Stimulated activated CD4-positive, alpha-beta T cell treated with anti-CD3 and anti-CD28 coated beads, Interleukin-4, amount 100 ng/mL, for 1 hour (primary cell): ENCODE measurements at regions not wholly inside any gene's neighbourhood (a gene's known extent, or its start where the extent isn't known, plus 50 kb on each side); places are given as distances from the start of the nearest gene placed in this dataset.

Source experiments
- DNase-seq: peaks from one replicate; pipeline ENCODE4 v3.0.0-alpha.2; 2020

DNA sequence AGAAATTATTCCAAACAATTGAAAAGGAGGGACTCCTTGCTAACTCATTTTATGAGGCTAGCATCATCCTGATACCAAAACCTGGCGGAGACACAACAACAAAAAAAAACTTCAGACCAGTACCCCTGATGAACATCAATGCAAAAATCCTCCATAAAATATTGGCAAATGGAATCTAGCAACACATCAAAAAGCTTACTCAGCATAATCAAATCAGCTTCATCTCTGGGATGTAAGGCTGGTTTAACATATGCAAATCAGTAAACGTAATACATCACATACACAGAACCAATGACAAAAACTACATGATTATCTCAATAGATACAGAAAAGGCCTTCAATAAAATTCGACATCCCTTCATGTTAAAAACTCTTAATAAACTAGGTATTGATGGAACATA, 440.1 kb downstream of the NUF2 start:
- no peak for DNase-seq

DNA sequence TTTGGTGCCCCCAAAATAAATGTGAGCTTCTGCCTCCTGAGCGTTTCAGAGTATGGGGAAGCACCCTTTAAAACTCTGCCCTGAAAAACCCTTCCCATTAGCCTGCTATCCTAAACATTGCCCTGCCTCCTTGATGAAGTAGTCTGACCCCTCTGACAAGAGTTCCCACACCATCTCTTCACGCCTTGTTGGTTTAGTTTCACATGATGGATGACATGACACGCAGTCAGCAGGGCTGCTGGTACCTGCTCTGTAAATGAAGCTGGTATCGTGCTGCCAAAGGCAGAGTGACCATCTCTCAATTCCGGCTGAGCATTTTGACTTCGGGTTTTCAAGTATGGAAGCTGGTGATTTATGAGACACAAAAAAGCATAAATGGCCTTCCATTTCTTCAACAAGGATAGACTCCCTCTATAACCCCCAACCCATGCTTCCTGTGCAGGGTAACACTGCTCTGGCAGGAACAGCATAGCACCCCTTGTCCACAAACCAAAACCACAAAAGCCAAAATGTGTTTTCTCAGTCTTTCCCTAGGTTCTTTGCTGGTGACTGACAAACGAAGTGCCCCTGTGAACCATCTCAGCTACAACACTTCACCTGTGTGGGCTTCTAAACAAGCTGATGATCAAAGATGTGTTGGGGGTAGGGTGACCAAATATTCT, 444.6 kb downstream of the NUF2 start:
- DNase-seq = no peak

DNA sequence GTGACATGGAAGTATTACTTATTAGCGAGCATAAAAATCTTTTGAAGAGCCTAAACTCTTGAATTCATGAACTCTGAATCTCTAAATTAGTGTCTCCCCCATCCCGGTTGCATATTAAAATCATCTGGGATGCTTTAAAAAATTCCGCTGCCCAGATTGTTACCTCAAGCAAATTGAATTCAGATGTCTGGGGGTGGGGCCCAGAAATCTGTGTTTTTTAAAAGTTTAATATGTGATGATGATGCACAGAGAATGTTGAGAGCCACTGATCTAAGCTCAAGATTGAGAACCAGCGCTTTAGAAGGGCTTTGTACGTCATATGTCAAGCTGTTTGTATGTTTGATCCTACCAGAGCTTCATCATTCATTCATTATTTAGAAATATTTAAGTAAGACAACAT, 446.8 kb downstream of the NUF2 start:
- no peak for DNase-seq

DNA sequence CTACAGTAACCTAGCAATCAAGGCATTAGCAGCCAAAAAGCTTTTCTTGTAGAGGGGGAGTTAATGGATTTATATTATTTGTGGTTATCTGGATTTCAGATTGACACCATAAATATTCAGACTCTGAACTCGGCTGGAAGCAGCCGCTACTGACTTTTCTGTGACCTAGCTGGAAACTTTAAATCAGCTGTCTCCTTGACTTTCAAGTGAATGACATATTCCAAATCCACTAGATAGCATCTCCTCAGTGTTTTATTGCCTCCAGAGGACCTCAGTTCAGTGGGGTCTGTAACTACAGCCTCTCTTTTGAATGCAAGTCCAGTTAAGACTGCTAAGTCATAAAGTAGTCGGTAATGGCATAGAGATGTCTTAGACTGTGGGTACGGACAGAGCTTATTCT, 448.5 kb downstream of the NUF2 start:
- no peak for DNase-seq

DNA sequence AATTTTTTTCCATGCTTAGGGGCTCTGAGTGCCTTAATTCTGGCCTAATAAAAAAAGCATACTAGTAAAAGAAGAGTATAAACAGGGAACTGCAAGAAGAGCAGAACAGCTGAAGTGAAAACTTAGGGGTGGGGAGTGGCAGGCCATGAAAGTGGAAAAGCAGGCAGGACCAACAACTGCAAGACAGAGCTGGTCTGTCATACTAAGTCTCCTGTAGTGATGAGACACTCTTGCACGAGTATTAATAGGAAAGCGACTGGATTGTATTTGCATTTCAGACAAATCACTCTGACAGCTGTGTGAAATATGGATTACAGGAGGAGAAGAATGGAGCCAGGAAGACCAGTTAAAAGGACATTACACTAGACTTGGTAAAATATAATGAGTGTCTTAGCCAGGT, 449.9 kb downstream of the NUF2 start:
- DNase-seq = no peak

DNA sequence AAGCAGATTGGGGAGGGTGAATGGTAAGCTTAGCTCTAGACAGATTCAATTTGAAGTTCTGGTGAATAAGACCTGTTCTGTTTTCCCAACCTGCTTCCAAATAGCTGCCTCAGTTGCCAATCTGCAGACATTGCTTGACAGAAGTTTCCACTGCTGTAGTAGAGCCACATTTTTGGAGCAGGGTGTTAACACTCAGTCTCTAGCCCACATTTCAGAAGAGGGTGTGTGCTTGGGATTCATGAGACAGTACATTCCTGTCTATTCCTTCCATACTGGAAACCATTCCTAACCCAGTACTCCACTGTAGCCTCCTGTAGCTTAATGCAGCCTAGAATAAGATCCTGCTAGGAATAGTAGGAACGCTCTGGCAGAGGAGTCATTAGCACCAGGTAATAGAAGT, 450.5 kb downstream of the NUF2 start:
- no peak for DNase-seq

DNA sequence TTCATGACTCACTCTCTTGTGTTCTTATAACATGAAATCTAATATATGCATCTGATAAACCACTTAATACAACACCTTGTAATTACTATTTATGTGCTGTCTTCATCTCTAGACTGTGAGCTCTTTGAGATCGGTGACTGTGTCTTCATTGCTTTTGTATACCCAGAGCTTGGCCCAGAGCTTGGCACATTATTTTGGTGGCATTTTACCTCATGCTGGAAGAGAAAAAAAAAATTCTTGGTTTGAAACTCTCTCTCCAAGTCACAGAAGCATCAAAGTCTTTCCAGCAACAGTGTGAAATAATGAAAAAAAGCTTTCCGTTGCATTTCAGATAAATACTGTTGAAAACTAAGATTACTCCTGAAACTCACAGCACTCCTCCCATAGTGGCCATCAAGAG, 451.6 kb downstream of the NUF2 start:
- DNase-seq = no peak

DNA sequence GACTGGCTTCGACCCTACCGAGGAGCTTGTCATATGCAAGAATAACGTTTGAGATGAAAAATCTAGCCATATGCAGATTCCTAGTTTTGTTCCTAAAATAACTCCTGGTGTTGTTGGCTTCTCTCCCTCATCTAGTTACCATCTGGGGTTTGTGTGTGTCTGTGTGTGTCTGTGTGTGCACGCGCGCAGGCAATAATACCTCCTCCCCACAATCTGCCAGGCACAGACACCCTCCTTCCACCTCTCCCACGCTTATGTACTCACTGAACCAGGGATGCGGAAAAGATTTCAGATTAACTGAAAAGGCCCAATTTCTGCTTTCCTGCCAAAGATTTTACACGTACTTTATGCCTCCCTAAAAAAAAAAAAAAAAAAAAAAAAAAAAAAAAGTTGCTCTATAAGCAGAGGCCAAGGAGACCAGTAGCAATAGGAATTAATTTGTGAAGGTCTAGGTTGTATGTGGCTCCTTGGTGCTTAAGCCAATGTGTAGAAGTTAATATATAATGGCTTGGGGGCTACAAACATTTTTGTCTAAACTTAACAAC, 452.7 kb downstream of the NUF2 start:
- DNase-seq = no peak

DNA sequence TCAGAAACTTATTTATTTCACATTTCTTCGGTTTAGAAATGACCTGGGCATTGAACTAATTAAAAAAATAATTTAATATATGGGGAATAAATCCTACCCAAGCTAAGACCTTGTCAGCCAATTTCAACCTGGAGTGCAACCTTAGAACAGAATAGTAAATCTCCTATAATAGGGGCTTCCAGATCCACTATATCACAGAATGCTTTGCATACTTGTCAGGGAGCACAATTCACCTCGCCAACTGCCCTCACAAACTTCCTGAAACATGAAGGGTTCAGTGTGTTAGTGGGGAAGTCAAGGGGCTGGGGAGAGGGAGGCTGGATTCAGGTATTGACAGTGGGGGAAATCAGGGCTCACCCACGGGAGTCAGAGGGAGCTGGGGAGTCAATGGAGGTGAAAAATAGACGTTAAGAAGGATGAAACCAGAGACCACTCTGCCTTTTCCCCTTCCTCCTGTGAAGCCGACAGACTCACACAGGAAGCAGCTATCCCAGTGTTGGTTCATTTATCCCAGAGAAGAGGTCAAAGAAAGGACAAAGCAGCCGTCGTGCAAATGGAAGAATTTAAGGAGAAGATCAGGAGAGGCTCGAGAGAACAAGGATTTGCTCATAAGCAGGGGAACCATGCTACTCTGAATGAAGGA, 453.3 kb downstream of the NUF2 start:
- DNase-seq = no peak

DNA sequence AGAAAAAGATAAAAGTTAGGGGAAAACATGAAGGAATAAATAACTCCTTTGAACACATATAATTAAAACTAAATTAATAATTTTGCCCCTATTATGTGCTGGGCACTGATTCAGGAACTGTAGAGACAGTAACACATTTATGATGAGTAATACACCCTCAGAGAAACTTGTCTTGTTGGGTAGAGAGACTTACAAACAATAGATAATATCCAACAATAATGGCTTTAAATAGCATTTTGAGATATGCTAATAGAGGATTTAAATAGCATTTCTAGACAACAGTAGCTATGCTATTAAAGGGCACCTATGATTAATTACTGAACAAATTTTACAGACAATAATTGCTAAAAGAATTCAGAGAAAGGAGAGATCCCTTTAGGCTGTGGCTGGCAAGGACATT, 455.5 kb downstream of the NUF2 start:
- DNase-seq = no peak

DNA sequence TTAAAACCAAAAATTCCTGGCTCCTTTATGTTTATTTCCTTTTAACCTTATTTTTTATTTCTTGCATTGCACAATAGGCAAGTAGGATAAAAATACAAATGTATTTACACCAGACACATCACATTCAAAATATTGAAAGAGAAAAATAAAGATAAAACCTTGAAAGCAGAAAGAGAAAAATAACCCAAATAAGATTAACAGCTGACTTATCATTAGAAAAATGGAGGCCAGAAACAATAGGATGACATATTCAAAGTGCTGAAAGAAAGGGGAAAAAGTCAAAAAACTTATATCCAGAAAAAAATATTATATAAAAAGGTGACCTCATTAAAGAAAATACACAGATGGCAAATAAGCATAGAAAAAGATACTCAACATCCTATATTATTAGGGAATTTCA, 459.4 kb downstream of the NUF2 start:
- no peak for DNase-seq

DNA sequence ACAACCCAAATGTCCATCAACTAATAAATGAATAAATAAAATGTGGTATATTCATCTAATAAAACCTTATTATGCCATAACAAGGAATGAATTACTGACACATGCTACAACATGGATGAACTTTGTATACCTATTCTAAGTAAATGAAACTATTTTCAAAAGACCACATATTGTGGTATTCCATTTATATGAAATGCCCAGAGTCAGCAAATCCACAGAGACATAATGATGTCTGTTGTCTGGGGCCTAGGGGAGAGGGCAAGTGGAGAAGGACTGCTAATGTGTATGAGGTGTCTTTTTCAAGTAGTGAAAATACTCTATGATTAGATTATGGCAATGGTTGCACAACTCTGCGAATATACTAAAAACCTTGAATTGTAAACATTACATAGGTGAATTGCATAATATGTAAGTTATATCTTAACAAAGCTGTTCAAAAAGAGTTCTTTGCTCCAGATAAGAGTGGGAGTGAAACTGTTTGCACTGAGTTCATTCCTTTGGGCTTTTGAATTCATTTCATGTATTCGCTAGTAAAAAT, 464.2 kb downstream of the NUF2 start:
- no peak for DNase-seq

DNA sequence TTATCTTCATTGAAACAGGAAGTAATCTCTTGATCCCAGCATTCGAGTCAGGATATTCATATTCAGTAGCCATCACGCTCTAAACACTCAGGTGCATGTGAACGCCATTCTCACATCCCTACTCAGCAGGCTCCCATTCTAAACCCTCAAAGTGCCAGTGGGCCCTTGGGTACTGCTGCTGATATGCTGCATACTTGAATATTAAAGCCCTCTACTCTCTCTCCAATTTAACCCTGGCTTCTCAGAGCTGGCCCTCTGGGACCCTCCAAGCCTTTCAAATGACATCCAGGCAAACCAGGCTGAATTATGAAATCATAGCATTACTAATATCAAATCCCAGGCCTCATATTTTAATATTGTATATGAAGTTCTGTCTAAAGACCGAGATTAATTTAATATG, 468.2 kb downstream of the NUF2 start:
- no peak for DNase-seq

DNA sequence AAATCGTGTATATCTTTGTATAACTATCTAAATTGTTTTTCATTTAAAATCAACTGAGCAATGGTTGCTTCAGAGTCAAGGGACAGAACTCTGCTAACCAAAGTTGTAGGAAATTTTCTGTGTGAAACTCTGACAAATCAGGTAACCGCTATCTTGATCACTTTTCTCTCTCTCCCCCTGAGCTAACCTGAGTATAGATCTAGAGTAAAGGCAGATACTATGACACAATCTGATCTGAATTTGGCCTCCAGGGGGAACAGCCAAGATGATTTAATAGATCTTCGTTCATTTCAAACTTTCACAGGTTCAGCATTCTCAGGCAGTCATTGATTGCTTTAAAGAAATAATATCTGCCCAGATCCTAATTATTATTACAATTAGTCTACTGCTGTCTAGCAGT, 472.8 kb downstream of the NUF2 start:
- DNase-seq = no peak

DNA sequence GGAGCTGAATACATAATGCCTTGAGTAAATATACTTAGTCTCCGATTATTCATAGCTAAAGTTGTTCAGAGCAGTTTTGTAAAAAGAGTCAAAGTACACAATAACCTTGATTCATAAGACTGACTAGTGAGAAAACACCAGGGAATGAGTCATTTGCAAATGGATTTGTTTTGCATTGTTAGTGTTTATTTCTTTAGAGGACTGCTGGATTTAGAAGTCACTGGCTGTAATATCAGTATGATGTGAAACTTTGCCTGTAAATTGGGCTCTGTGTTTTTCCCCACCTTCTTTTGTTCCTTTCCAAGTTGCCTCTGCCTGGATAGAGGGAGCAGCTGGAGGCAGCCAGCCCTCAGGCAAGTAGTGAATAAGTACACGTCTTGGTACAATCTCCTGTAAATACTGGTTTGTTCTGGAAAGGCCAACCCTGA, 474.7 kb downstream of the NUF2 start:
- no peak for DNase-seq

DNA sequence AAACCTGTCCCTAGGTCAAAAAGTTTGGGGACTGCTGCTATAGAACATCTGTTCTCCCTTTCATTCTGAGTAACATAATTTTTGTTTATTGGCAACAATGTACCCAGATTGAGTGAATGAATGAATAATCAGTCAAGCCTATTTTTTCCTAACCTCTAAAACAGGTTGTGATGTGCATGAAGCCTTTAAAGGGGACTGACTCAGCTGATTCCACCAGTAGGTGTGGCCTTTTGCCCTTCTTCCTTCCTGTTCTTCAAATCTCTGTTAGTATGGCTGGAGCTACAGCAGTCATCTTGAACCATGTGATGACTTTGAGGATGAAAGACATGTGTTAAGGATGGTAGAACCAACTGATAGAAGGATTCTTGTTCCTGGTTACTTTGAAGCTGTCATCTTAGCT, 476.1 kb downstream of the NUF2 start:
- DNase-seq = no peak

DNA sequence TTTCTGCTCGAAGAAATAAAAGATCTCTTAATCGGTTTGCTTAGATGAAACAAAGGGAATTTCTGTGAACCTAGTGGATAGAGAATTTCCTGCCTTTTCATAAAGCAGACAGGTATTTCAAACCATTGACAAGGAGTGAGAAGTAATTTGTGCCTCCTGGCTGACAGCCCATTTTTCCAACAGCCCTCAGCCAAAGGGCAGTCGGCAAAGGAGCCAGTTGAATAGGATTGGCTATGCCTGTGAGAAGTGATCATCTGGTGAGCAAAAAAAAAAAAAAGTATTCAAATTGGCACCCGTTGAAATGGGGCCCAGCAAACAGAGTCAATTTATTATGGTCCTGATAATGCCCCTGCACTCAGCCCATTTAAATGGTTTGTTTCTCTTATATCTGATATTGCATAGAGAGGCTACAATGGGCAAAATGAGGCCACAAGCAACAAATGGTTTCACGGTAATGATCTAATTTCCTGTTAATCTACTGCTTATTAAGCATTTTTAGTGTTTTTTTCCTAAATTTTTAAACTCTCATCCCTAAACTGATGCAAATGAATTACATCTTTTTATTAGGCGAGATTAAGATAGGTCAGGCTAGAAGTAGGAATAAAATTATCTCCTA, 477.5 kb downstream of the NUF2 start:
- no peak for DNase-seq

DNA sequence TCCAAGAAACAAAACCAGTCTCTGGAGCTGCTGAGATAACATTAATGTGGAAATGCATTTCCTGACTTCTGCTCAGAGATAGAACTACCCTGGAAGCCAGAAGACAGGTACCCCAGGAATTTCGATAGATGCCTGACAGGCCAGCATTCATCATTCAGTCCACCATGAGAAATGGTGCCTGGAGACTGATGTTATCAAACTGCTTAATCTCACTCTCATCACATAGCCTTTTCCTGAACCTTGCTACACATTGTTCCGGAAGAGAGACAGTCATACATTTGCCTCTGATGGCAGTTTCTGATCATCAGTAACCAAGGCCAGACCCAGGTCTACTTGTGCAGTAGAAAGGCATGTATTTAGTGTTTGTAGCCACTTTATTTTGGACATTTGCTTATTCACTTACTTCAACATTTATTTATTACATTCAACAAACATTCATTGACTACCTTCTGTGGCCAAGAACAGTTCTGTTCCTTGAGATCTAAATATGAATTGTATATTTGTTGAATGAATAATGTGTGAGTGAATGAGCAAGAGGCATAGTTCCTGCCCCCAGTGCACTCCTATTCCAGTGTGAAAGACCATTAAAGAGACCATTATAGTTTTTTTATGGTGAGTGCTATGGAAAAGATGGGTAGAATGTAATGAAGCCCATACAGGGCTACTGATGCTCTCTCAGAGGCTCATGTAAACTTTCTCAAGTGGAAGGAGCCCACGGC, 485.7 kb downstream of the NUF2 start:
- DNase-seq = no peak

DNA sequence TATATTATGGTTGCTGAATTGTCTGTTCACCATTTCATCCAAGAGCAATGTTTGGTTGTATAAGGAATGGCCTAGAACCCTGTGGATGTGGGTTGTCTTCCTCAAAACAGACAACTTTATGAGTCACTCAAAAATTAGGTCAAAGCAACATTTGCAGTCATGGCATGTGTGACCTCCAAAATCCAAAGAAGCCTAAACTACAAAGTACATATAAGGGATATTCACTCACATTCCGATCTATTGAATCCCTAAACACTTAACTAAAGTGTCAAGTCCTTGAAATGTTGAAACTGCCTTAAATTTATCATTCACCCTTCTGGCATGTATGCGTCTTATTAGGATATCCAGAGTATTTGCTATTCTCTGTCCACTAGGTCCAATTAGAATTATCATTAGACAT, 491.5 kb downstream of the NUF2 start:
- no peak for DNase-seq

DNA sequence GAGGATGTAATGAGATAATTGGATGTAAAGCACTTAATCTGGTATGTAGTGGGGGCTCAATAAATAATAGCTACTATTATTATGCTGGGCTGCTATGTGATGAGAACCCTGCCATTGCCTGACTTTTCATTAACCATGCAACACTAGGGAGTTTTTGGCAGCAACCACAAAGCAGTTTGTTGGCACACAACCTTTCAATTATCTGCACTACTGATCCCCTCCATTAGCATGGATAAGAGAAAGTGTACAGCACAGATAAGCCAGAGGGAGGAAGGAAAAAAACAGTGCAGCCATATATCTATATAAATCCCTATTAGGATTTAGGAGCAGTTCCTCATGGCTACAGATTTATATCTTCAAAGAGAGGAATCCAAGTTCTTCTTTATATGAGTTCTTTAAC, 498.5 kb downstream of the NUF2 start:
- no peak for DNase-seq

DNA sequence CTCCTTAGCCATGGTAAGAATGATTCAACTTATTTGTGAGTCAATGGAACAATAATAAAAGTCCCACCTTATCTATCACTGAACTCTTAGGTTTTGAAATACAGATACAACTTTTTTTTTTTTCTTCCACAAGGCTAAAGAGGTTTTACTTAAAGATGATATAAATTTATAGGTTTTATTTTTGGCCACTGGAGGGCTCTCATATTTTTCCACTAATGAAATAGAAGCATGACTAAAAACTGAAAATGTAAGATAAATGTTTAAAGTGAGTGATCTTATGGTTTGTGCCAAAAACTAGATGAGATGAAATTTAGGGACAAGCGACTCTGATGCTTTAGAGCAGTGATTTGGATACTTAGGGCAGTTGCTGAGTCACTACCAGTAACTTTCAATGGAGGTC, 499.0 kb downstream of the NUF2 start:
- DNase-seq = no peak

DNA sequence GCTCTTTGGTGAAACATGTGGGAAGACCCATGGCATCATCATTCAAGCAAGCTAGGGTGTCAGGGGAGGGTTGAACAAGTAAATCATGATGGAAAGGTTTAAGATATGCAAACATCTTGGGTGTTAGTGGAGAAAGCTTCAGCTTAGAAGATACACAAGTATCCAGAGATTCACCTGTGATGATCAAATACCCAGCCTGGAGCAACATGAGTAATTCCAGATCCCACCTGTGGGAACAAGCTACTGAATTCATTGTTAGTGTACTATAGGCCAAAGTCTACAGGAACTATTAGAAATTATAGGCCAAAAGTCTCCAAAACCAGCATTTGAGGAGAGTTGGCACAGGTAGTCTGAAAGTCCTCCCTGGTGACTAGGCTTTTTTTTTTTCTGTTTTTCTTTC, 499.9 kb downstream of the NUF2 start:
- no peak for DNase-seq

DNA sequence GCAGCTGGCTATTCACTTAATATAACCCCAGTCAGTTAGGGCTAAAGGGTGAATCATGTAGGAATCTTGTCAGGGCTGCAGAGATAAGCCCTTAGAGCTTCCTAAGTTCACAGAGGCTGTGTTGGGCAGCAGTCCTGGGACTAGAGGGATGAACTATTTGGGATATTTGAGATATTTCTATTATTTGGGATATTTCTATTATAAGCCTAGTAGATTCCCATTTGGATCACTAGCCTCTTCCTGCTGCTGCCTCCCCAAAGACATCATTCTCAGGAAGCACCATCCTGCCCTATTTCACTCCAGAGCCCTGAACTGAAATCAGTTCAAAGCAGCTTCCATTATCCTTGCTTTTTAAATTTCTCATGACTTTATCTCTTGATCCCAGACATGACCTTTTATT, 501.3 kb downstream of the NUF2 start:
- DNase-seq = no peak

DNA sequence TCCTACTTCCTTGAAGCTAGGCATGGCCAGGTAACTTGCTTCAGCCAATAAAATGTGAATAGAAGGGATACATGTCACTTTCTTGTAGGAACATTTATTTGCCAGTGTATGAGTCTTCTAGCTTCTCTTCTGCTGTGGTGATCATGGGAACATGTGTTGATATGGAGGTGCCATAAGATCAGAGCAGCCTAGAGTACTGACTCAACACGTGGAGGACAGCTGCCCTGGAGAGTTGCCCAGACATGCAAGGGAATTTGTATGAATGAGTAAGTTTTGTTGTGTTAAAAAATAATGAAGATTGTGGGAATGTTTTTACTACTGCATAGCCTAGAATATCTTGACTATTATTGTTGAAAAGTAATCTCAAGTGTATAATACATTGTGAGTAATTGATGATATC, 502.3 kb downstream of the NUF2 start:
- DNase-seq = no peak
